ENCODE measurements at regions not wholly inside any gene's neighbourhood (a gene's known extent, or its start where the extent isn't known, plus 50 kb on each side); places are given as distances from the start of the nearest gene placed in this dataset.

DNA sequence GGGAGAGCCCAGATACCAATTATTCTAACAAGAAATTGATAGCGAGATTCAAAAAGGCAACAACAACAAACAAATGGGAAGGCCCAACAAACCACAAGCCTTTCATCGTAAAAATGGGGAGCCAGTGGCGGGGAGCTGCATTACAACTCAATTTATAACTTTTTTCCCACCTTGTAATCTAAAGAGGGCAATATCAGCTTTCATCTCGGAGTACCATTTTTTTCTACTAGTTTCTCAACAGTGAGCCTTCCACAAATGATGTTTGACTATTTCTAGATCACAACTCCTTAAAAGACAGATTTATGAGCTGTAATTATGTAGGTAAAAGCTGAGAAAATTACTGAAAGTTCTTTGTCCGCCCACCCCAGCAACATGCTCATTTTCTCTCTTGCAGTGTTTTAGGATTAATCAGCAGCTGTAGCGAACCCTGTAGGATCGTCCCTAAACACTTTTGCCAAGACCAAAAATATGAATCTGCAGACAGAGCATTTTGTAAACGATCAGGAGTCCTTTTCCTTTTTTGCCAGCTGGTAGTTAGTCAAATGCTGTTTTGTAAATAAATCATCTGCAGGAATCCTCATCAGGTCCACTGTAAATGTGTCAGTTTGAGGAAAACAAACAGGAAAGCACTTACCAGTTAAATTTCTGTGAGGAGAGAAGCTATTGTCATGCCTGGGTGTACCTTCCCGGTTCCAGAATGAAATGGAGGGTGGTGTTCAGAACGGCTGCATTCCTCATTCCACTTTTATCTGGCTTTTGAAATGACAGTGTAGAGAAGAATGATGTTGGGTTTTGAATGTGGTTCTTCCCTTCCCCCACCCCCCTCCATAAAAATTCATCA lies 53.2 kb downstream of the EEF1B2 start:
- no peak for DNase-seq (ENCODE audit: low read depth)
- no peak overlapping the region for H3K4me3 ChIP-seq (ENCODE audit: low read depth, low read length)

DNA sequence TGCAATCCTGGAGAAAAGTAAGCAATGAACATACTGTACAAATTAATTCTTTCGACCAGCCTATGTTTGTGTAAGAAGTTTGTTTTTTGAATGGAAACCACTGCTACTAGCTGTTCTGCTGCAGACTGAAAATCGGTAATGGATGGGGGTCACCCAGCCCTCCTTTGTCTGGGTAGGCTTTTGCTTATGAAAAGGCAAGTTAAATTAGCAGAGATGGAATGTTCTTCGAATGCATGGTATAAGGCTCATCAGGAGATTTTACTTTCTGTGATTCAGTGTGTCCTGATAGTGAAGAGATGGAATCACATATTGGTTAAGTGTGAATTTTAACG lies 53.8 kb downstream of the EEF1B2 start:
- H3K4me3 ChIP-seq (ENCODE audit: low read depth, low read length) = no peak overlapping the region
- TF ChIP-seq, protein P1, sequence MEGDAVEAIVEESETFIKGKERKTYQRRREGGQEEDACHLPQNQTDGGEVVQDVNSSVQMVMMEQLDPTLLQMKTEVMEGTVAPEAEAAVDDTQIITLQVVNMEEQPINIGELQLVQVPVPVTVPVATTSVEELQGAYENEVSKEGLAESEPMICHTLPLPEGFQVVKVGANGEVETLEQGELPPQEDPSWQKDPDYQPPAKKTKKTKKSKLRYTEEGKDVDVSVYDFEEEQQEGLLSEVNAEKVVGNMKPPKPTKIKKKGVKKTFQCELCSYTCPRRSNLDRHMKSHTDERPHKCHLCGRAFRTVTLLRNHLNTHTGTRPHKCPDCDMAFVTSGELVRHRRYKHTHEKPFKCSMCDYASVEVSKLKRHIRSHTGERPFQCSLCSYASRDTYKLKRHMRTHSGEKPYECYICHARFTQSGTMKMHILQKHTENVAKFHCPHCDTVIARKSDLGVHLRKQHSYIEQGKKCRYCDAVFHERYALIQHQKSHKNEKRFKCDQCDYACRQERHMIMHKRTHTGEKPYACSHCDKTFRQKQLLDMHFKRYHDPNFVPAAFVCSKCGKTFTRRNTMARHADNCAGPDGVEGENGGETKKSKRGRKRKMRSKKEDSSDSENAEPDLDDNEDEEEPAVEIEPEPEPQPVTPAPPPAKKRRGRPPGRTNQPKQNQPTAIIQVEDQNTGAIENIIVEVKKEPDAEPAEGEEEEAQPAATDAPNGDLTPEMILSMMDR (IDR thresholded peaks at IDR 0.05; ENCODE audit: low read depth, low read length) = no peak
- TF ChIP-seq, protein P2, sequence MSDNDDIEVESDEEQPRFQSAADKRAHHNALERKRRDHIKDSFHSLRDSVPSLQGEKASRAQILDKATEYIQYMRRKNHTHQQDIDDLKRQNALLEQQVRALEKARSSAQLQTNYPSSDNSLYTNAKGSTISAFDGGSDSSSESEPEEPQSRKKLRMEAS (IDR thresholded peaks at IDR 0.05; ENCODE audit: low read depth, low read length) = no peak
- no peak for TF ChIP-seq MYC (IDR thresholded peaks at IDR 0.05; ENCODE audit: low read depth, low read length)
- DNase-seq (ENCODE audit: low read depth) = no peak

More for the DNA sequence above, 53.2 kb downstream of the EEF1B2 start:
- TF ChIP-seq, protein P1 (IDR thresholded peaks at IDR 0.05; ENCODE audit: low read depth, low read length) = no peak
- TF ChIP-seq POLR2A (IDR thresholded peaks at IDR 0.05; ENCODE audit: extremely low read depth, insufficient read length) = no peak
- TF ChIP-seq, protein P2 (IDR thresholded peaks at IDR 0.05; ENCODE audit: low read depth, low read length) = no peak
- no peak for TF ChIP-seq MYC (IDR thresholded peaks at IDR 0.05; ENCODE audit: low read depth, low read length)

DNA sequence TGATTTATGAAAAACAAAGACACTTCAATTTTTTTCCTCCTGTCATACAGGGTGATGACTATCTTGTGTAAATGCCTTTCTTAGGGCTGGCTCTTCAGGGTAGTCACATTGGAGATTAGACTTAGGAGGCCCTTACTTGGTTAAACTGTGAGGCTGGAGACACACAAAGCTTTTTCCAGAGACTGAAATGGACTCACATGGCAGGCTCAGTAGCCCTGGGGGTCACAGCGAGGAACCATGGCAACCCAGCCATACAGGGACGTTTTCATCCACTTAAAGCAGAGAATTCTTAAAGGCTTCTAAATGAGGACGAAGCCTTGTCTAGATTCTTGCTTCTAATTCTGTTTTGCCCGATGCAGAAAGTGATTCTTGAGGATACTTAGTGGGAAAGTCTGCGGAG lies 57.3 kb upstream of the ZDBF2 start:
- no peak for DNase-seq (ENCODE audit: low read depth)
- TF ChIP-seq MYC (IDR thresholded peaks at IDR 0.05; ENCODE audit: low read depth, low read length) (no peak), POLR2A (IDR thresholded peaks at IDR 0.05; ENCODE audit: extremely low read depth, insufficient read length) (no peak)
- TF ChIP-seq, protein P1 (IDR thresholded peaks at IDR 0.05; ENCODE audit: low read depth, low read length) = no peak
- TF ChIP-seq, protein P2 (IDR thresholded peaks at IDR 0.05; ENCODE audit: low read depth, low read length) = no peak
- H3K4me3 ChIP-seq (ENCODE audit: low read depth, low read length) = no peak overlapping the region

DNA sequence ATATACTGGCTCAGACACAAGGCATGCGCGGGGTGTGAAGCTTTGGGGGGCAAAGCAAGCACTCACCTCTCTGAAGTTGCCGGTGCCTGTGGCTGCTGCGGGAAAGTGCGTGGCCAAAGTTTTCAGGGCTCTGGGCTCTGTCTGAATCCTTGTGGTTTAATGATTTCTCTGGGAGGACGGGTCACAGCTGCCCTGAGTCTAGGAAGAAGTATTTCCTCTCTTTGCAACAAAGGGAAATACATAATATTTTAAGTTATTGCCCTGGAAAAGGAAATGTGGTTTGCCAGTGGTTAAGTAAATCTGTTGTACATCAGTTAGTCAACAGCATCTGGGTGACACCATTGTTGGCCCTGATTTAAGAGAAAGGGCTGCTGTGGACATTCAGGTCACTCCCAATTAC lies 56.7 kb upstream of the ZDBF2 start:
- DNase-seq (ENCODE audit: low read depth) = peak; percentile 38
- TF ChIP-seq, protein P1 (IDR thresholded peaks at IDR 0.05; ENCODE audit: low read depth, low read length) = no peak
- TF ChIP-seq POLR2A (IDR thresholded peaks at IDR 0.05; ENCODE audit: extremely low read depth, insufficient read length) (no peak), MYC (IDR thresholded peaks at IDR 0.05; ENCODE audit: low read depth, low read length) (no peak)
- TF ChIP-seq, protein P2 (IDR thresholded peaks at IDR 0.05; ENCODE audit: low read depth, low read length) = no peak

DNA sequence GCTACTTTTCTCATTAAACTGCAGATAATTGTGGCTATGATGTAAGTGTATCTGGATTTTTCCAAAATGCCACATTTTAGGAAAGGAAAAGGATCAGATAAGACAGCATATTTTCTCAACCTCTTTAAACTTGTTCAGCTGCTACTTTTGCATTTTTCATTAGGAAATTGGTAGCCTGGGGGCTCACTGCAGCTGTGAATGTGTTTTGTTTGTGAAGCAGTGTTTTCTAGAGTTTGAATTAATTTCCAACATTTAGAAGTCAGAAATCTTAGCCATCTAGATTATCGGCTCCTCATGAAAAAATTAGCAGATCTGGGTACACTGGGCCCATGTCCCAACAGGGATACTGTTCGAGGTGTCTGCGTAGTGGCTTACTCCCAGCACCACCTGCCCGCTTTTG lies 56.3 kb upstream of the ZDBF2 start:
- TF ChIP-seq, protein P2 (IDR thresholded peaks at IDR 0.05; ENCODE audit: low read depth, low read length) = no peak
- TF ChIP-seq, protein P1 (IDR thresholded peaks at IDR 0.05; ENCODE audit: low read depth, low read length) = no peak
- TF ChIP-seq MYC (IDR thresholded peaks at IDR 0.05; ENCODE audit: low read depth, low read length) (no peak), POLR2A (IDR thresholded peaks at IDR 0.05; ENCODE audit: extremely low read depth, insufficient read length) (no peak)
- no peak for DNase-seq (ENCODE audit: low read depth)
- H3K4me3 ChIP-seq (ENCODE audit: low read depth, low read length) = no peak overlapping the region

More for the DNA sequence above, 56.7 kb upstream of the ZDBF2 start:
- H3K4me3 ChIP-seq (ENCODE audit: low read depth, low read length) = no peak overlapping the region

Data from NB4 (cell line).